ENCODE measurements at regions not wholly inside any gene's neighbourhood (a gene's known extent, or its start where the extent isn't known, plus 50 kb on each side); places are given as distances from the start of the nearest gene placed in this dataset.

- TF ChIP-seq POLR2A (IDR thresholded peaks at IDR 0.05; ENCODE audit: low read depth, low read length) (no peak), ZSCAN29 (IDR thresholded peaks at IDR 0.05) (no peak), CTCF (IDR thresholded peaks at IDR 0.05 in 2 of 3, conservative IDR thresholded peaks at IDR 0.05 in 1 of 3; ENCODE audit: control insufficient read depth in 2 of 3, extremely low read depth in 1 of 3, insufficient read depth in 1 of 3, low read depth in 3 of 3, low read length in 3 of 3) (no peak), CREB1 (IDR thresholded peaks at IDR 0.05; ENCODE audit: low read depth) (no peak), HCFC1 (IDR thresholded peaks at IDR 0.05; ENCODE audit: low read length) (no peak), MTA3 (IDR thresholded peaks at IDR 0.05; ENCODE audit: borderline replicate concordance, low read length) (no peak), RFX5 (IDR thresholded peaks at IDR 0.05; ENCODE audit: low read depth, low read length) (no peak), REST (IDR thresholded peaks at IDR 0.05; ENCODE audit: low read depth, low read length) (no peak), SP1 (IDR thresholded peaks at IDR 0.05; ENCODE audit: low read depth, low read length) (no peak)
Measured at GRCh38 chr11:80519596-80520506, 1079.0 kb upstream of the TENM4 start.
